ENCODE measurements at regions not wholly inside any gene's neighbourhood (a gene's known extent, or its start where the extent isn't known, plus 50 kb on each side); places are given as distances from the start of the nearest gene placed in this dataset.

- no peak for DNase-seq (ENCODE audit: low read depth)
- TF ChIP-seq CTCF (IDR thresholded peaks at IDR 0.05; ENCODE audit: insufficient read depth, low read depth, low read length), result no peak
These were observed 262.8 kb downstream of the SLC16A7 start for GRCh38 chr12:59858508-59859170.

DNA sequence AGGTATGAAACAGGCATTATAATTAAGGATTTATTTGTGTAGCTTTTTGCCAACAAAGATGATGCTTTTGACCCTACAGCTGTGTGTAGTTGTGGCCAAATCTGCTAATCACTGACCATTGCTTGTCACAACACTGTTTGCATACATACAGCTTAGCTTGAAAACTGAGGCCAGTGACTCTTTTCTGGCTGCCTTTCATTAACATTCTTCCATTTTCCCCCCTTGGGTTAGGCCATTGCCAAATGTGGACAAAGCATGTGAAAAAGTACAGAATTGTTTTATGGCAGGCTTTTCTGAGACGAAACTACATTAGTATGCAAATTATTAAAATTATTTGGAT is 263.3 kb downstream of the SLC16A7 start:
- no peak overlapping the region for H3K4me3 ChIP-seq (ENCODE audit: low read depth, low read length)
- TF ChIP-seq CTCF (IDR thresholded peaks at IDR 0.05; ENCODE audit: insufficient read depth, low read depth, low read length), result no peak
- no peak for DNase-seq (ENCODE audit: low read depth)

More at GRCh38 chr12:59858508-59859170, 262.8 kb downstream of the SLC16A7 start:
- no peak overlapping the region for H3K4me3 ChIP-seq (ENCODE audit: low read depth, low read length)

- H3K4me3 ChIP-seq (ENCODE audit: low read depth, low read length), result no peak overlapping the region
- TF ChIP-seq CTCF (IDR thresholded peaks at IDR 0.05; ENCODE audit: insufficient read depth, low read depth, low read length), result no peak
- no peak for DNase-seq (ENCODE audit: low read depth)
These were observed 265.8 kb downstream of the SLC16A7 start for GRCh38 chr12:59861635-59862034.

GRCh38 chr12:59867055-59867454 is 271.2 kb downstream of the SLC16A7 start:
- no peak overlapping the region for H3K4me3 ChIP-seq (ENCODE audit: low read depth, low read length)
- no peak for DNase-seq (ENCODE audit: low read depth)
- no peak for TF ChIP-seq CTCF (IDR thresholded peaks at IDR 0.05; ENCODE audit: insufficient read depth, low read depth, low read length)

DNA sequence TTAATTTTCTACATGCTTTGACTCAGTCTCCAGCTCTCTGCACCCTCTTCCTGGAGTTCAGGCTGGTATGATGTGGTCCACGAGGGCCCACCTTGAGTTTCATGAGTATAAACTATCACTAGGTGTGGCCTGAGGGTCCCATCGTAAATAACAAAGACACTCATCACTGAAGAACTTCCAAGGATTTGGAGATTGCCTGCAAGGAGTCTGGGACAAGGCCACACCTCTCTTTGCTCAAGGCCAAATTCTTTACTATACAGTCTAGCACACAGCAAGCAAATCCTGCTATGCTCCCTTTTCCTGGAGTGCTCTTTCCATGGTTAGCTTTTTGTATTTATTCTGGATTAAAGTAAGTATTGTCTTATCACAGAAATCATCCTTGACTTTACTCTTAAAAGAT is 271.9 kb downstream of the SLC16A7 start:
- TF ChIP-seq CTCF (IDR thresholded peaks at IDR 0.05; ENCODE audit: insufficient read depth, low read depth, low read length), result no peak
- no peak overlapping the region for H3K4me3 ChIP-seq (ENCODE audit: low read depth, low read length)
- DNase-seq (ENCODE audit: low read depth), result no peak

GRCh38 chr12:59871779-59872178 is 275.9 kb downstream of the SLC16A7 start:
- no peak for DNase-seq (ENCODE audit: low read depth)
- TF ChIP-seq CTCF (IDR thresholded peaks at IDR 0.05; ENCODE audit: insufficient read depth, low read depth, low read length), result no peak
- H3K4me3 ChIP-seq (ENCODE audit: low read depth, low read length), result no peak overlapping the region

- no peak for DNase-seq (ENCODE audit: low read depth)
- no peak overlapping the region for H3K4me3 ChIP-seq (ENCODE audit: low read depth, low read length)
- no peak for TF ChIP-seq CTCF (IDR thresholded peaks at IDR 0.05; ENCODE audit: insufficient read depth, low read depth, low read length)
These were observed 277.3 kb downstream of the SLC16A7 start for GRCh38 chr12:59873136-59873535.
